PFSK-1 (cell line): ENCODE measurements at regions not wholly inside any gene's neighbourhood (a gene's known extent, or its start where the extent isn't known, plus 50 kb on each side); places are given as distances from the start of the nearest gene placed in this dataset.

Experiments
- POLR2AphosphoS5 ChIP-seq: IDR thresholded peaks from 2 replicates; pipeline ENCODE4 v1.6.1; 2012; ENCODE audit warnings: low read depth, mild to moderate bottlenecking, control low read depth, low read length, moderate library complexity
- TAF1 ChIP-seq: IDR thresholded peaks from 2 replicates; pipeline ENCODE4 v1.6.1; 2012; ENCODE audit warnings: low read length, control low read depth, borderline replicate concordance; ENCODE audit not compliant: insufficient read depth

DNA sequence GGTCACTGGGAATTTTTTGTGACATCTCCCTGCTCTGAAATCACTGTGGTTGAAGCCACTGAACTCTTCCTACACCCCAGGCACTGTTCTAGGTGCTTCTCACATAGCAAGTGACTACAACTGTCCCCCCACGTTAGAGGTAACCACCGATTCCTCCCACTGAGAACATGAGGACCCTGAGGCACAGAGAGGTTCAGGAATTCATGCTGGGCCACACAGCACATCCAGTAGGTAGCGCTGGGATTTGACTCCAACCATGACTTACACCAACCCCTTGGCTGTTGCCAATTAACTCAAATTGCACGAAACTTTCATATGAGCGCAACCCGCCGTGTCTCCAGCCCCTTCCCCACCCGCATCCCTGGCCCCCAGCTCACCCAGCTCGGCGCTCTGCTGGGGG, 105.2 kb downstream of the RFLNA start:
- no peak for TF ChIP-seq POLR2AphosphoS5
- TF ChIP-seq TAF1: no peak
